ENCODE measurements at regions not wholly inside any gene's neighbourhood (a gene's known extent, or its start where the extent isn't known, plus 50 kb on each side); places are given as distances from the start of the nearest gene placed in this dataset.
"Not testable (repeated sequence)": the region's sequence is repeated elsewhere in the genome, so short reads cannot be mapped to it uniquely, and the experiment has no call there.

DNA sequence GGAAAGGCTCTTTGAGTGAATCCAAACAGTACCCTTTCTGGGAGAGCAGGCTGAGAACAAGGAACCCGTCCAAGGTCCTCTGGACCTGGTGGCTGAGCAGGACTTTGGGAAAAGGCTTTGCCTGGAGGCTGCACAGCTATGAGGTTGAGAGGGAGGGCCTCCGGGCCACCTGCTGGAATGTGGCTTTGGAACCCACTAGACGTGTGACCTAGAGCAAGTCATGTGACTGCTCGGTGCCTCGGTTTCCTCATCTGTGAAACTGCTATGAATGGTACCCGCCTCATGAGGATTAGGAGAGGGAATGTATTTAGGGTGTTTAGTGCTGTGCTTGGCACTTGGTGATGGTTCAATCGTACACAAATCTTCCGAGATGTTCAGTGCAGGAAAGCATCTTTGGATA lies 50.4 kb downstream of the HAPSTR1 start:
- no peak for DNase-seq

- DNase-seq: no peak
These were observed 52.7 kb downstream of the HAPSTR1 start for GRCh38 chr16:9144106-9144505.

- no peak for DNase-seq
These were observed 57.1 kb downstream of the HAPSTR1 start for GRCh38 chr16:9148374-9149015.

DNA sequence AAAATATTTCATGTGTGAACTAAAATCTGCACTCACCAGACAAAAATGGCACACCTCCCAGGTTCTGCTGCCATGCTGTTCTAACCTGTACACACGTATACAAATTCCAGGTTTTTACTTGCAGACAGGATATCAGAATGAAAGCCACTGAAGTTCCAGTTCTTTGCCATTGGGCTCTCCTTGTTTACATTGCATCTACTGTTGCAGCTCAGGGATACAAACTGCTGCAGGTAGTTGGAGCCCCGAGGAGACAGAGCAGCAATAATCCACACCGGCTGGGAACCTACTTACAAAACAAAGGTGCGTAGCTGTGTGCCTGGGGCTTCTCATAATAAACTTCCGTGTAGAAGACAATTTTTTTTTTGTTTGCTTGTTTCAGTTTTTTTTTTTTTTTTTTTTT lies 59.6 kb downstream of the HAPSTR1 start:
- no peak for DNase-seq

DNA sequence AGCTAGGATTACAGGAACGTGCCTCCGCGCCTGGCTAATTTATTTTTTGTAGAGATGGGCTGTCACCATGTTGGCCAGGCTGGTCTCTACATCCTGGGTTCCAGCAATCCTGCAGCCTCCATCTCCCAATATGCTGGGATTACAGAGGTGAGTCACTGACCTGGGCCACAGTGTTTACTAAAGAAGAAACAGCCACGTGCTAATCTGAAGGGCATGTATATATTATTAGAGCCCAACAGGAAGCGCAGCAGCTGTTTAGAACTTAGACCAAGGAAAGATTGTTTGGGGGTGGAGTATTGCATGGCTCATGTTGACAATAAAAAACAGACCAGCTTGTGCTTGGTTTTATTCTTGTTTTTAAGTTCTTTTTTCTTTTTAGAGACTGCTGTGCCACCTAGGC lies 60.2 kb downstream of the HAPSTR1 start:
- no peak for DNase-seq

- no peak for DNase-seq
These were observed 61.4 kb downstream of the HAPSTR1 start for GRCh38 chr16:9152649-9153501.

DNA sequence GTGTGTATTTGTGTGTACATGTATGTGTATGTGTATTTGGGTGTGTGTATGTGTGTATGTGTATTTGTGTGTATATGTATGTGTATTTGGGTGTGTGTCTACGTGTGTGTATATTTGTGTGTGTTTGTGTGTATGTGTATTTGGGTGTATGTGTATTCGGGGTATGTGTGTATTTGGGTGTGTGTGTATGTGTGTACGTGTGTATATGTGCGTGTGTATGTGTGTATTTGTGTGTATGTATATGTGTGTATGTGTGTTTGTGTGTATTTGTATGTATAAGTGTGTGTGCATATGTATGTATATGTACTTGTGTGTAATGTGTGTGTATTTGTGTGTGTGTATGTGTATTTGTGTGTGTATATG lies 62.0 kb downstream of the HAPSTR1 start:
- DNase-seq: no peak

- no peak for DNase-seq
These were observed 63.3 kb downstream of the HAPSTR1 start for GRCh38 chr16:9154567-9155410.

- no peak for DNase-seq
These were observed 64.4 kb downstream of the HAPSTR1 start for GRCh38 chr16:9155871-9156270.

DNA sequence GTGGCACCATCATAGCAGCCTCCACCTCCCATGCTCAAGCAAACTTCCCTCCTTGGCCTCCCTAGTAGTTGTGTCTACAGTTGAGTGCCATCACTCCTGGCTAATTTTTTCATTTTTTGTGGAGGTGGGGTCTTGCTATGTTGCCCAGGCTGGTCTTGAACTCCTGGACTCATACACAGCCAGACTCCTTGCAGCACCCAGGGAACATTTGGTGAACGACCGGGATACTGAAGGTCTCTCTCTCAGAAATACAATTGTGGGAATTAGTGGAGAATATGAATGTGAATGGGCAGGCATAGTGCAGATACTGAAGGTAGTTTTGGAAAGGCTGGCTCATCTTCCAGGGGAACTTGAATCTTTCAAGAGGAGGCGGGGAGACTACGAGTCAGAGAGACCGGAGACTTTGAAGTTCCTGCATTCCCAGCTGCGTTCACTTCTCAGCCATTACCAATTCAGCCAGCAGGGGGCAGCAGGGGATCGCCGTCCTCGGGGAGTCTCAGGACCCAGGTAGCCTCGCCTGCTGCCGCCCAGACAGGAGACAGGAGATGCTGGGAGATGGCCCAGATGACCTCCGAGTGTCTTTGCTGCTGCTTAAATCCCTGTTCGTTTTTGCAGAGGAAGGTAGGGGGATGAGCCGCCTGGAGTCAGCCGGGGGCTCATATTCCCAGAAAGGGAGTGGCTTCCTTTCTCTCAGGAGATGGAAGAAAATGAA lies 68.6 kb downstream of the HAPSTR1 start:
- peak; percentile 11 for DNase-seq

DNA sequence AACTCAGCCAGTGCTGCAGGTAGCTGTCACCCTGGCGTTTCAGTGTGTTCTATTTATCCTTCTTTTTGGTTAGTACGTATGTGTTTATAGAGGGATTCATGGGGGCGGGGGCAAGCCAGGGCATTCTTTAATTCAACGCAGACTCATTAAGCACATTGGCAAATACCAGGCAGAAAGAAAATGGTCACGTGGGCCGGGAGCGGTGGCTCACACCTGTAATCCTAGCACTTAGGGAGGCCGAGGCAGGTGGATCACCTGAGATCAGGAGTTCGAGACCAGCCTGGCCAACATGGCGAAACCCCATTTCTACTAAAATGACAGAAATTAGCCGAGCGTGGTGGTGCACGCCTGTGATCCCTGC lies 69.1 kb downstream of the HAPSTR1 start:
- no peak for DNase-seq

GRCh38 chr16:9165681-9166080 lies 74.2 kb downstream of the HAPSTR1 start:
- no peak for DNase-seq

DNA sequence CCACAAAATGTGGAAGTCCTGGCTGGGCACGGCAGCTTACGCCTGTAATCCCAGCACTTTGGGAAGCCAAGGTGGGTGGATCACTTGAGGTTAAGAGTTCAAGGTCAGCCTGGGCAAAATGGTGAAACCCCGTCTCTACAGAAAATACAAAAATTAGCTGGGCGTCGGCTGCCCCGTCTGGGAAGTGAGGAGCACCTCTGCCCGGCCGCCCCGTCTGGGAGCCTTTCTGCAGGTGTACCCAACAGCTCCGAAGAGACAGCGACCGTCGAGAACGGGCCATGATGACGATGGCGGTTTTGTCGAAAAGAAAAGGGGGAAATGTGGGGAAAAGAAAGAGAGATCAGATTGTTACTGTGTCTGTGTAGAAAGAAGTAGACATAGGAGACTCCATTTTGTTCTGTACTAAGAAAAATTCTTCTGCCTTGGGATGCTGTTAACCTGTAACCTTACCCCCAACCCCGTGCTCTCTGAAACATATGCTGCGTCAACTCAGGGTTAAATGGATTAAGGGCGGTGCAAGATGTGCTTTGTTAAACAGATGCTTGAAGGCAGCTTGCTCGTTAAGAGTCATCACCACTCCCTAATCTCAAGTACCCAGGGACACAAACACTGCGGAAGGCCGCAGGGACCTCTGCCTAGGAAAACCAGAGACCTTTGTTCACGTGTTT lies 75.0 kb downstream of the HAPSTR1 start:
- not testable (repeated sequence) for DNase-seq

DNA sequence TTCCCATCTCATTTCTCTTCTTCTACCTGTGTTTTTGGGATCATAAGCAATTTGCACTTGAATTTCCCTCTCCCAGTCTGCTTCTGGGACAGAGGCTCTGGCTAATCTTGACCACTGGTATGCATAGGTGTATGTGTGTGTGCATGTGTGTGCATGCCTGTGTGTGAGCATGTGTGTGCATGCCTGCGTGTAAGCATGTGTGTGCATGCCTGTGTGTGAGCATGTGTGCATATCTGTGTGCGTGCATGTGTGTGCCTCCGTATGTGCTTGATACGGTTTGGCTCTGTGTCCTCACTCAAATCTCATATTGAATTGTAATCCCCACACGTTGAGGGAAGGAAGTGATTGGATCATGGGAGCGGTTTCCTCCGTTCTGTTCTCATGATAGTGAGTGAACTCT lies 77.7 kb downstream of the HAPSTR1 start:
- DNase-seq: no peak

GRCh38 chr16:9170470-9170869 lies 79.0 kb downstream of the HAPSTR1 start:
- no peak for DNase-seq

GRCh38 chr16:9176547-9177418 lies 85.3 kb downstream of the HAPSTR1 start:
- DNase-seq: no peak

GRCh38 chr16:9177861-9178260 lies 86.4 kb downstream of the HAPSTR1 start:
- DNase-seq: no peak

DNA sequence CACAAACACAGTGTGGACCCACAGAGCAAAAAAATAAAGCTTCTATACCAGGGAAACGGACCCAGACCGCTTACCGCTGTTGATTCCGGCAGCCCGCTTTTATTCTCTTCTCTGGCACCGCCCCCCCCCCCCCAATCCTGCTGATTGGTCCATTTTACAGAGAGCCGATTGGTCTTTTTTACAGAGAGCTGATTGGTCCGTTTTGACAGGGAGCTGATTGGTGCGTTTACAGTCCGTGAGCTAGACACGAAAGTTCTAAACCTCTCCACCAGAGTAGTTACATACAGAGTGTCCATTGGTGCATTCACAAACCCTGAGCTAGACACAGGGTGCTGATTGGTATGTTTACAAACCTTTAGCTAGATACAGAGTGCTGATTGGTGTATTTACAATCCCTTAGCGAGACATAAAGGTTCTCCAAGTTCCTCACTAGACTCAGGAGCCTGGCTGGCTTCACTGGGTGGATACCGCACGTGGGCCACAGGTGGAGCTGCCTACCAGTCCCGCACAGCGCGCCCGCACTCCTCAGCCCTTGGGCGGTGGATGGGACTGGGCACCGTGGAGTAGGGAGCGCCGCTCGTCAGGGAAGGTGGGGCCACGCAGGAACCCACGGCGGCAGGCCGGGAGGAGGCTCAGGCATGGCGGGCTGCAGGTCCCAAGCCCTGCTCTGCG lies 92.4 kb downstream of the HAPSTR1 start:
- no peak for DNase-seq

- DNase-seq: no peak
These were observed 92.9 kb downstream of the HAPSTR1 start for GRCh38 chr16:9184354-9184690.

DNA sequence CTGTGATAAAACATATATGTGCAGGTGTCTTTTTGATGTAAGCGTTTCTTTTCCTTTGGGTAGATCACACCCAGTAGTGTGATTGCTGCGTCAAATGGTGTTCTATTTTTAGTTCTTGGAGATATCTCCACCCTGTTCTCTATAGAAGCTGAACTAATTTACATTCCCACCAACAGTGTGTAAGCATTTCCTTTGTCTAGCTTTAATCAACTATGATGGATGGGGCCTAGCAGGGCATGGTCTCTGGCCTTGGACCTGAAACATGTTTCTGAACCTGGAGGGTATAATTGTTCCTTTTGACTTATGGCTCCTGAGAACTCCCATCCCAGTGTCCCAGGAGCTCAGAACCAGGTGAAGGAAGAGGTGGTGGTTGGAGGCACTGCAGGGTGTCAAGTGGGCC lies 93.9 kb downstream of the HAPSTR1 start:
- DNase-seq: no peak

- no peak for DNase-seq
These were observed 94.6 kb downstream of the HAPSTR1 start for GRCh38 chr16:9186061-9186460.

All from stimulated activated CD4-positive, alpha-beta T cell treated with anti-CD3 and anti-CD28 coated beads, Interleukin-4, amount 100 ng/mL, for 1 hour (primary cell).